Mesendoderm (in vitro differentiated cells): ENCODE measurements at regions not wholly inside any gene's neighbourhood (a gene's known extent, or its start where the extent isn't known, plus 50 kb on each side); places are given as distances from the start of the nearest gene placed in this dataset.

Experiments
- DNase-seq: peaks from one replicate; pipeline ENCODE4 v3.0.0; 2013
- H2AK5ac ChIP-seq: 2 replicates; pipeline ENCODE4 v1.6.1; 2013; ENCODE audit warnings: low read length, inconsistent platforms
- H2BK120ac ChIP-seq: 2 replicates; pipeline ENCODE4 v1.6.1; 2013; ENCODE audit warnings: low read depth, mild to moderate bottlenecking, low read length, moderate library complexity, mixed read lengths
- H2BK15ac ChIP-seq: replicated peaks from 2 replicates; pipeline ENCODE4 v1.6.1; 2013; ENCODE audit warnings: low read depth, mild to moderate bottlenecking, moderate library complexity
- H2BK5ac ChIP-seq: 2 replicates; pipeline ENCODE4 v1.6.1; 2013; ENCODE audit warnings: low read length, inconsistent platforms
- H3K18ac ChIP-seq: 2 replicates; pipeline ENCODE4 v1.6.1; 2013; ENCODE audit warnings: mild to moderate bottlenecking, low read length, mixed read lengths
- H3K23ac ChIP-seq: one replicate; pipeline ENCODE4 v1.6.1; 2013; ENCODE audit warnings: low read length
- H3K27ac ChIP-seq: 2 replicates; pipeline ENCODE4 v1.5.1; 2013; ENCODE audit warnings: low read depth, mild to moderate bottlenecking, inconsistent platforms, low read length, moderate library complexity
- H3K27me3 ChIP-seq: 2 replicates; pipeline ENCODE4 v1.6.1; 2013; ENCODE audit warnings: low read length, control low read depth, mild to moderate bottlenecking, inconsistent platforms; ENCODE audit not compliant: insufficient read depth, poor library complexity
- H3K36me3 ChIP-seq: 2 replicates; pipeline ENCODE4 v1.6.1; 2013; ENCODE audit warnings: low read length, inconsistent platforms; ENCODE audit not compliant: control insufficient read depth, insufficient read depth
- H3K4ac ChIP-seq: one replicate; pipeline ENCODE4 v1.6.1; 2013; ENCODE audit warnings: low read depth, mild to moderate bottlenecking, low read length, moderate library complexity
- H3K4me1 ChIP-seq: 2 replicates; pipeline ENCODE4 v1.6.1; 2013; ENCODE audit warnings: low read depth, low read length, inconsistent platforms; ENCODE audit not compliant: control insufficient read depth
- H3K4me2 ChIP-seq: 2 replicates; pipeline ENCODE4 v1.6.1; 2013; ENCODE audit warnings: low read length
- H3K4me3 ChIP-seq: 2 replicates; pipeline ENCODE4 v1.5.1; 2013; ENCODE audit warnings: mild to moderate bottlenecking, low read length
- H3K56ac ChIP-seq: one replicate; pipeline ENCODE4 v1.6.1; 2013; ENCODE audit warnings: low read length
- H3K79me1 ChIP-seq: 2 replicates; pipeline ENCODE4 v1.6.1; 2013; ENCODE audit warnings: low read length, inconsistent platforms
- H3K79me2 ChIP-seq: 2 replicates; pipeline ENCODE4 v1.6.1; 2013; ENCODE audit warnings: mild to moderate bottlenecking, low read length; ENCODE audit not compliant: control insufficient read depth, insufficient read depth
- H3K9ac ChIP-seq: 2 replicates; pipeline ENCODE4 v1.6.1; 2013; ENCODE audit warnings: low read length, inconsistent platforms
- H4K5ac ChIP-seq: one replicate; pipeline ENCODE4 v1.6.1; 2013; ENCODE audit warnings: low read length
- H4K8ac ChIP-seq: one replicate; pipeline ENCODE4 v1.6.1; 2013; ENCODE audit warnings: low read depth, mild to moderate bottlenecking, control low read depth, low read length, moderate library complexity
- WGBS: extraction: QIAGEN DNeasy Blood & Tissue Kit; methylation state at CpG from one replicate; pipeline ENCODE4 v1.1.7; 2013; ENCODE audit warnings: low lambda C conversion rate, missing lambda C conversion rate; ENCODE audit not compliant: insufficient coverage; ENCODE audit errors: extremely low coverage; 5-methylcytosine and 5-hydroxymethylcytosine counted together

- no peaks in the 10 kb centered on the region for H3K36me3 ChIP-seq
- no peak overlapping the region for H3K56ac ChIP-seq
- no peaks in the 10 kb centered on the region for H3K27me3 ChIP-seq
- no peak overlapping the region for H3K23ac ChIP-seq
- no peak overlapping the region for H3K9ac ChIP-seq
- no peaks in the 10 kb centered on the region for H3K4me1 ChIP-seq
- H2BK5ac ChIP-seq, result no peak overlapping the region
- no peaks in the 10 kb centered on the region for H3K79me1 ChIP-seq
- H2BK15ac ChIP-seq, result no peak overlapping the region
- H4K5ac ChIP-seq, result no peak overlapping the region
- H4K8ac ChIP-seq, result no peak overlapping the region
- no peaks in the 10 kb centered on the region for H3K79me2 ChIP-seq
- no peak overlapping the region for H3K18ac ChIP-seq
- H3K27ac ChIP-seq, result no peak overlapping the region
- no peak overlapping the region for H2BK120ac ChIP-seq
- no peak overlapping the region for H3K4ac ChIP-seq
- WGBS, result no CpG with 5 or more reads among the region's 21 CpGs
- H3K4me3 ChIP-seq, result no peak overlapping the region
- no peak for DNase-seq
- H2AK5ac ChIP-seq, result no peak overlapping the region
- H3K4me2 ChIP-seq, result no peak overlapping the region
These were observed 77.2 kb upstream of the ADRA2C start for GRCh38 chr4:3689006-3689405.

DNA sequence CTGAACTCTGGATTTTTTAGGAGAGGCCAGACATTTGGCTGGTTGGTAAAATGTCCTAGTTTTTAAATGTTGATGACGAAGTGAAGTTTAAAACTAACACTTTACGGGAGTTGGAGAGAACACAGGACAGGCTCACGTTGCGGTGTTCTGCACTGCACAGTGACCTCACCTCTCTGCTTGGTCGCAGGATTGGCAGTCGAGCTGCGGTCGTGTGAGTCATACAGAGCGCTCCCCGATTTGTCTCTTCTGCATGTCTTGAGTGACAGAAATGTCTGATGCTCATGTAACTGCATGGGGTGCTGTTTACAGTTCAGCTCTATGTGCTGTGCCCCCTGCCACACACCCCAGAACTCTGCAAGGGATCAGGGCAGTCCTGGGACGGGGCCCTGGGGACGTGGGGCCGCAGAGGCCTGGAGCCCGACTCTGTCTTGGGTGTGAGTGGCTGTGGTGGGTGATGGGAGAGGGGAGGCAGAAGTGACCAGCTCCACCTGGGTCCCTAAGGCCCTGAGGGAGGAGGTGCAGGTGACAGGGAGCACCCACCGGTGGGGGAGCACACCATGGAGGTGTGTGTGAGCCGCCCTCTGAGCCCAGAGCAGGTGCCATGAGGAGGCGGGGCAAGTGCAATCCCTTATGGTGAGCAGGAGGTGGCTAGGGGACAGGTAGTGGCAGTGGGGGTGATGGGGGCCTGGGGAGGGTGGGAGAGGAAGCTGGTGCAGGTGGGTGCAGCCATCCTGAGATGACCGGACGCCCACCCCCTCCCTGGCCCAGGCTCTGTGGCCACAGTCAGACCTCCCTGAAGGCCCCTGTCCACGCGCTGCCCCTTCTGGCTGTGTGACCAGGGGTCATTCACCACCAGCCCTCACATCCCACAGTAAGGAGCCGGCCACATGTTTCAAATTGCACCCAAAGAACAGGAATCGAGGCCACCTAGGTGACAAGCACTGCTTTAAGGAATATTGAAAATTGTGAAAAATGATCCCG, 77.9 kb upstream of the ADRA2C start:
- Histone ChIP-seq H3K9ac (no peak overlapping the region), H2BK5ac (no peak overlapping the region), H3K56ac (no peak overlapping the region), H3K4ac (no peak overlapping the region), H4K5ac (no peak overlapping the region), H3K79me2 (no peaks in the 10 kb centered on the region), H2BK15ac (no peak overlapping the region), H2AK5ac (no peak overlapping the region), H3K27me3 (no peaks in the 10 kb centered on the region), H4K8ac (no peak overlapping the region), H3K4me2 (no peak overlapping the region), H3K23ac (no peak overlapping the region), H3K79me1 (no peaks in the 10 kb centered on the region), H3K27ac (no peak overlapping the region), H2BK120ac (no peak overlapping the region), H3K4me3 (no peak overlapping the region), H3K36me3 (no peaks in the 10 kb centered on the region), H3K4me1 (no peaks in the 10 kb centered on the region), H3K18ac (no peak overlapping the region)
- no peak for DNase-seq
- no CpG with 5 or more reads among the region's 24 CpGs for WGBS

- H3K18ac ChIP-seq, result no peak overlapping the region
- H3K23ac ChIP-seq, result no peak overlapping the region
- no peaks in the 10 kb centered on the region for H3K79me2 ChIP-seq
- H2AK5ac ChIP-seq, result no peak overlapping the region
- no CpG with 5 or more reads among the region's 13 CpGs for WGBS
- no peaks in the 10 kb centered on the region for H3K4me1 ChIP-seq
- H4K8ac ChIP-seq, result no peak overlapping the region
- no peak for DNase-seq
- no peaks in the 10 kb centered on the region for H3K79me1 ChIP-seq
- H3K4me2 ChIP-seq, result no peak overlapping the region
- no peak overlapping the region for H3K56ac ChIP-seq
- no peak overlapping the region for H2BK15ac ChIP-seq
- no peak overlapping the region for H3K4ac ChIP-seq
- no peak overlapping the region for H3K27ac ChIP-seq
- H3K9ac ChIP-seq, result no peak overlapping the region
- H2BK120ac ChIP-seq, result no peak overlapping the region
- H2BK5ac ChIP-seq, result no peak overlapping the region
- no peak overlapping the region for H3K4me3 ChIP-seq
- no peaks in the 10 kb centered on the region for H3K36me3 ChIP-seq
- H4K5ac ChIP-seq, result no peak overlapping the region
- no peaks in the 10 kb centered on the region for H3K27me3 ChIP-seq
These were observed 78.6 kb upstream of the ADRA2C start for GRCh38 chr4:3687538-3687937.

- Histone ChIP-seq H3K4ac (no peak overlapping the region), H3K79me1 (no peaks in the 10 kb centered on the region), H4K8ac (no peak overlapping the region), H2BK5ac (no peak overlapping the region), H2AK5ac (no peak overlapping the region), H3K36me3 (no peaks in the 10 kb centered on the region), H2BK120ac (no peak overlapping the region), H3K18ac (no peak overlapping the region), H3K9ac (no peak overlapping the region), H3K27ac (no peak overlapping the region), H4K5ac (no peak overlapping the region), H3K27me3 (no peaks in the 10 kb centered on the region), H3K4me3 (no peak overlapping the region), H3K4me2 (no peak overlapping the region), H2BK15ac (no peak overlapping the region), H3K23ac (no peak overlapping the region), H3K56ac (no peak overlapping the region), H3K4me1 (no peaks in the 10 kb centered on the region), H3K79me2 (no peaks in the 10 kb centered on the region)
- no CpG with 5 or more reads among the region's 8 CpGs for WGBS
- DNase-seq, result no peak
These were observed 79.4 kb upstream of the ADRA2C start for GRCh38 chr4:3686753-3687152.

- Histone ChIP-seq H3K4me2 (no peak overlapping the region), H3K79me2 (no peaks in the 10 kb centered on the region), H2BK120ac (no peak overlapping the region), H3K4me1 (no peaks in the 10 kb centered on the region), H4K8ac (no peak overlapping the region), H3K9ac (no peak overlapping the region), H4K5ac (no peak overlapping the region), H3K27ac (no peak overlapping the region), H3K23ac (no peak overlapping the region), H3K79me1 (no peaks in the 10 kb centered on the region), H2BK5ac (no peak overlapping the region), H3K4me3 (no peak overlapping the region), H3K56ac (no peak overlapping the region), H2BK15ac (no peak overlapping the region), H2AK5ac (no peak overlapping the region), H3K4ac (no peak overlapping the region), H3K27me3 (no peaks in the 10 kb centered on the region), H3K36me3 (no peaks in the 10 kb centered on the region), H3K18ac (no peak overlapping the region)
- no peak for DNase-seq
- WGBS, result no CpG with 5 or more reads among the region's 15 CpGs
These were observed 81.0 kb upstream of the ADRA2C start for GRCh38 chr4:3685081-3685645.
